ENCODE measurements at regions not wholly inside any gene's neighbourhood (a gene's known extent, or its start where the extent isn't known, plus 50 kb on each side); places are given as distances from the start of the nearest gene placed in this dataset.

DNA sequence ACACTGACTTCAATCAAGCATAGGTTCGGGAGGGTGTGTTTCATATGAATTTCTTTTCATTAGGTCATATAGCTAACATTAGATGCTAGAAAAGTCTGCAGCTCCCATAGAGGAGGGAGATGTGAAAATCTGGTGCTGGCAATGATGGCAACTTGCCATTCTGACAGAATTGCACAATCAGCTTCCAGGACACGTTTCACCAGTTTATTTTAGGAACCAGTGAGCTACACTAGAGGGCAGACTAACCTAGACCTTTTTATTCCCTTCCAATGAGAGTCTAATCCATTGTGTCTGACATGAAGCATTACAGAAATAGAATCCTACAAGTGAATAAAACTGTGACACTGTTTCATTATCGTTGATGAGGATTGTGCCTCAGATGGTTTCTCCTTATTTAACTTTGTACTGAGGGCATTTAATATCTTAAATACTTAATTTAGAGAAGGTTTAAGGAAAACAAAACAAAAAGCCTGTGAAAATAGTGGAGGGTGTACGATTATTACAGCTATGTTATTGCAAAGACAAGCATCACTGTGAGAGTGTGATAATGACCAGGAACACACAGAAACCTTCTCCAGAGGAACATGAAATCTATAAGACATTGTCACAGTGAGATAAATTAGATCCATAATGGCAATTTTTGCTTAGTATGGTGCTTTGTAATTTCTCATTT is 363.3 kb upstream of the RPS23 start:
- ATAC-seq, result peak; percentile 87
- no peak overlapping the region for H3K4me2 ChIP-seq (ENCODE audit: control insufficient read depth, insufficient read depth)
- no peak overlapping the region for H3K27ac ChIP-seq (ENCODE audit: control insufficient read depth, insufficient read depth)
- no peaks in the 10 kb centered on the region; a peak in 1 of 4 replicates for H3K27me3 ChIP-seq (replicated peaks in 1 of 2; ENCODE audit: control insufficient read depth in 2 of 2, insufficient read depth in 2 of 2, low read length in 1 of 2)
- FAIRE-seq, result peak; percentile 73
- peak; percentile 19 for DNase-seq (ENCODE audit: low read depth, low spot score)
- H3K79me2 ChIP-seq (ENCODE audit: control insufficient read depth, insufficient read depth, low read length), result no peaks in the 10 kb centered on the region
- ChIA-PET POLR2A (no interaction called here), RAD21 (ENCODE audit: unreplicated experiment) (interaction anchor here (1.0 to 1.8 kb wide), 7 partner anchors 329 to 921 kb away, joined by 3 to 18 read pairs (median 4); no protein-coding TSS in a partner anchor), CTCF (interaction anchor here (0.7 to 2.6 kb wide), 20 partner anchors 9 to 921 kb away, joined by 3 to 18 read pairs (median 4); partner anchors contain the start of gene VCAN), SMC1A (ENCODE audit: uncharacterized antibody, unreplicated experiment) (interaction anchor here (0.9 to 2.4 kb wide), 12 partner anchors 18 to 921 kb away, joined by 3 to 11 read pairs (median 3); partner anchors contain the start of gene VCAN)
- no peak overlapping the region for H3K4me3 ChIP-seq
- H3K36me3 ChIP-seq (ENCODE audit: control insufficient read depth in 2 of 2, insufficient read depth in 2 of 2, low read length in 1 of 2), result no peaks in the 10 kb centered on the region
- H4K20me1 ChIP-seq (ENCODE audit: control insufficient read depth, insufficient read depth), result no peaks in the 10 kb centered on the region
- 26% methylated on average over 4 of the region's 4 CpGs for WGBS (ENCODE audit: insufficient coverage, insufficient replicate concordance, low lambda C conversion rate, missing lambda C conversion rate)
- no peak overlapping the region for H2AFZ ChIP-seq (ENCODE audit: control insufficient read depth, low read depth, low read length)
- no peak overlapping the region for H3K9ac ChIP-seq (ENCODE audit: control insufficient read depth, insufficient read depth, low read length)
- in situ Hi-C loops (cut with MboI), result loop anchor here (10.0 to 25.0 kb wide), 2 partner anchors 796 to 923 kb away; no protein-coding TSS in a partner anchor
- intact Hi-C loops (cut with micrococcal nuclease; ENCODE audit: unreplicated experiment), result loop anchor here (1.0 to 5.0 kb wide), 4 partner anchors 151 to 923 kb away; no protein-coding TSS in a partner anchor
- no peaks in the 10 kb centered on the region for H3K4me1 ChIP-seq (ENCODE audit: control insufficient read depth, insufficient read depth, low read length)
- no TSS peak for BruUV-seq (replicated peaks)
- TF ChIP-seq, protein P1, sequence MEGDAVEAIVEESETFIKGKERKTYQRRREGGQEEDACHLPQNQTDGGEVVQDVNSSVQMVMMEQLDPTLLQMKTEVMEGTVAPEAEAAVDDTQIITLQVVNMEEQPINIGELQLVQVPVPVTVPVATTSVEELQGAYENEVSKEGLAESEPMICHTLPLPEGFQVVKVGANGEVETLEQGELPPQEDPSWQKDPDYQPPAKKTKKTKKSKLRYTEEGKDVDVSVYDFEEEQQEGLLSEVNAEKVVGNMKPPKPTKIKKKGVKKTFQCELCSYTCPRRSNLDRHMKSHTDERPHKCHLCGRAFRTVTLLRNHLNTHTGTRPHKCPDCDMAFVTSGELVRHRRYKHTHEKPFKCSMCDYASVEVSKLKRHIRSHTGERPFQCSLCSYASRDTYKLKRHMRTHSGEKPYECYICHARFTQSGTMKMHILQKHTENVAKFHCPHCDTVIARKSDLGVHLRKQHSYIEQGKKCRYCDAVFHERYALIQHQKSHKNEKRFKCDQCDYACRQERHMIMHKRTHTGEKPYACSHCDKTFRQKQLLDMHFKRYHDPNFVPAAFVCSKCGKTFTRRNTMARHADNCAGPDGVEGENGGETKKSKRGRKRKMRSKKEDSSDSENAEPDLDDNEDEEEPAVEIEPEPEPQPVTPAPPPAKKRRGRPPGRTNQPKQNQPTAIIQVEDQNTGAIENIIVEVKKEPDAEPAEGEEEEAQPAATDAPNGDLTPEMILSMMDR (IDR thresholded peaks at IDR 0.05 in 2 of 3, conservative IDR thresholded peaks at IDR 0.05 in 1 of 3; ENCODE audit: control insufficient read depth in 2 of 3, extremely low read depth in 1 of 3, insufficient read depth in 1 of 3, low read depth in 3 of 3, low read length in 3 of 3), result peak; percentile 58 to 72 (median 61); a peak in 5 of 6 replicates
- 0 out of 2 replicates have a peak, but pooled peaks have one; percentile 20 for TF ChIP-seq MEF2A (IDR thresholded peaks at IDR 0.05; ENCODE audit: insufficient read depth, low read depth, low read length)
- TF ChIP-seq TARDBP (IDR thresholded peaks at IDR 0.05; ENCODE audit: borderline replicate concordance), result no peak
- TF ChIP-seq ZNF24 (IDR thresholded peaks at IDR 0.05), result peak; percentile 22; the same call in 1 of the 2 replicates
- peak; percentile 94 for TF ChIP-seq RAD21 (IDR thresholded peaks at IDR 0.05; ENCODE audit: insufficient read depth, low read depth, low read length)
- TF ChIP-seq, protein P2, sequence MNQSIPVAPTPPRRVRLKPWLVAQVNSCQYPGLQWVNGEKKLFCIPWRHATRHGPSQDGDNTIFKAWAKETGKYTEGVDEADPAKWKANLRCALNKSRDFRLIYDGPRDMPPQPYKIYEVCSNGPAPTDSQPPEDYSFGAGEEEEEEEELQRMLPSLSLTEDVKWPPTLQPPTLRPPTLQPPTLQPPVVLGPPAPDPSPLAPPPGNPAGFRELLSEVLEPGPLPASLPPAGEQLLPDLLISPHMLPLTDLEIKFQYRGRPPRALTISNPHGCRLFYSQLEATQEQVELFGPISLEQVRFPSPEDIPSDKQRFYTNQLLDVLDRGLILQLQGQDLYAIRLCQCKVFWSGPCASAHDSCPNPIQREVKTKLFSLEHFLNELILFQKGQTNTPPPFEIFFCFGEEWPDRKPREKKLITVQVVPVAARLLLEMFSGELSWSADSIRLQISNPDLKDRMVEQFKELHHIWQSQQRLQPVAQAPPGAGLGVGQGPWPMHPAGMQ (IDR thresholded peaks at IDR 0.05; ENCODE audit: borderline replicate concordance), result no peak
- TF ChIP-seq MYC (IDR thresholded peaks at IDR 0.05; ENCODE audit: insufficient read depth, insufficient read length, insufficient replicate concordance, low read length, severe bottlenecking), result no peak
- peak; percentile 92 for TF ChIP-seq SMC3 (IDR thresholded peaks at IDR 0.05; ENCODE audit: borderline replicate concordance, low read length)
- TF ChIP-seq CEBPB (IDR thresholded peaks at IDR 0.05; ENCODE audit: borderline replicate concordance in 1 of 2, low read depth in 2 of 2, low read length in 2 of 2), result peak; percentile 51 to 90; a peak in 3 of 4 replicates
- no peaks in the 10 kb centered on the region for H3K9me3 ChIP-seq (replicated peaks; ENCODE audit: control insufficient read depth, insufficient read depth, low read length)

Measured in GM12878 (cell line).